GM18861 (cell line): ENCODE measurements at regions not wholly inside any gene's neighbourhood (a gene's known extent, or its start where the extent isn't known, plus 50 kb on each side); places are given as distances from the start of the nearest gene placed in this dataset.
"Not testable (repeated sequence)": the region's sequence is repeated elsewhere in the genome, so short reads cannot be mapped to it uniquely, and the experiment has no call there.

Experiments used
- ATAC-seq: cut with Tn5 transposase; IDR thresholded peaks from one replicate; pipeline ENCODE4 v1.9.1; 2021; ENCODE audit not compliant: unreplicated experiment

DNA sequence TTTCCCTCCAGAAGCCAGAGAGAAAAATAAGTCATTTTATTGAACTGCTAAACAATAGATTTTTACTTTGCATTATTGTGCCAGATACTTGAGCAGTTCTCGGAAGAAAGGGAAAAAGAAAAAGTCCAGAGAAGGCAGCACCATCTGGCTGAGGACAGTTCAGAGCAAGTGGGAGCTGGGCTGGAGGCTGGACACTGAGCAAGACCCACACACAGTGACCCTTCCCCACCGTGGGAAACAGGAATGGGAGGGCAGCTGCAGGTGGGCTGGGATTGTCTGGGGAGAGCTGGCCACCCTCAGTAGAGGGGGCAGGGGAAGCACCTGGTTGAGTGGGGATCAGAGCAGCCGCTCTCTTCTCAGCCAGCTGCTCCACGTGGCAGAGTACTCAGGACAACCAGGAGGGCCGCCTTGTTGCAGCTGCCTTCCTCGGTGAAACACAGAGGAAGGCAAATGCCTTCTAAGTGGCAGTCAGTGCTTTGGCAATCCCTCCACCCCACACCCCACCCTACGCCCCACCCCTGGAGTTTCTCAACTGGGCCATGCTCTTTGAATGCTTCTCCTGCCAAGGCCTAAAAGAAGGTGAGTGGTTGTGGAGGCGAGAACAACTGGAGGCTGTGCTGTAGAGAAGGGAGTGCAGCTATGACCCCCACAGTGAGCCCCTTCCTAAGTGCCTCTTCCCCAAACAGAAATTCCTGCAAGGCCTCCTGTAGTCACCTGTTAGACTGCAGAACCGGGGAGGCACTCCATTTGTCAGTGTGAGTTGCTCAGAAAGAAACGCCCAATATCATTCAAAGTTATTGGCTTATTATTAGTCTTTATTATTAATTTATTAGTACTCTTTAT lies 179.3 kb downstream of the ZIC5 start:
- no peak for ATAC-seq

DNA sequence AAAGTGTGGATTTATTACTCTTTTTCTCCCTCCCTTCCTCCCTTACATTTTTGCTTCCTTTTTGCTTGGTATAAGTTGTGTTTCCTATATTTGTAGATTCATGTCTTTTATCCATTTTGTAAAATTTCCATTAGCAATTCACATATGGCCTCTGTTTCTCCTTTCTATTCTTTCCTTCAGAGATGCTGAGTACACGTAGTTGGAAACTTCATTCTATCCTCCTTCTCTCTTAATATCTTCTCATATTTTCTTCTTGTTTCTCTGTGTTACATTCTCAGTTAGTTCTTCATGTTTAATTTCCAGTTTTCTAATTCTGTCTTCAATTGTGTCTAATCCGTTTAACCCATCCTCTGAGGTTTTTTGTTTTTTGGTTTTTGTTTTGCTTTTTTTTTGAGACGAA lies 188.9 kb downstream of the ZIC5 start:
- ATAC-seq, result no peak

DNA sequence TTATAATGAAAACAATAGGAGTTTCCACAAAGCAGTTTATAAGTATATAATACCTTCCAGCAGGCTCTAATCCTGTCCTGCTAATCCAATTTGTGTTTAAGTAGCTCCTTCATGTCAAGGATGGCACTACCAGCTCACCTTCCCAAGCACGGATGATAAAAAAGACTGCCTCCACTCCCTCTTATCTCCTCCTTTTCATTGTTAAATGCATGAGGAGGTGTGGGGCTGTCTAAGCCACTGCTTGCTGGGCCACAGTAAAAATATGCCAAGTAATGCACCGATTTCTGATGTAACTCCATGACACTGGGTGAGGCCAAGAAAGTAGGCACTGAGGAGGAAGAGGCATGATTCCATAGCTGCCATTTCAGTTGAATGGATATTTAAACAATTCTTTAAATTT lies 193.1 kb downstream of the ZIC5 start:
- ATAC-seq, result no peak

DNA sequence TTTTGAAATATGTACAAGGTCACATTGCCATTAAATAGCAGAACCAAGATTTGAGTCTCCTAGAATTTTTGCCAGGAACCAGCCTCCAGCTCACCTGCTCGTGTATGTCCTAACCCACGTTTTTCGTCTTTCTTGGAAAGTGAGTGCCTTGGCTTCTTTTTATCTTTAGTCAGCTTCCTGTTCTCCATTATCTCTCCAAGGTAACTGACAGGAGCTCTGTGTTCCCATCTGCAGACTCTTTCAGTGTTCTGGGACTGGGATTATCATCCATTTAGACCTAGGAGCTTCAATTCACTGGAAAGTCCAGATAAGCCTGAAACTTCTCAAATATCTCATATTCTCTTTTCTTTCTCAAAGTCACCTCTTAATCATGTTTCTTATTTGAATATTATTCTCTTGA lies 193.7 kb downstream of the ZIC5 start:
- no peak for ATAC-seq

DNA sequence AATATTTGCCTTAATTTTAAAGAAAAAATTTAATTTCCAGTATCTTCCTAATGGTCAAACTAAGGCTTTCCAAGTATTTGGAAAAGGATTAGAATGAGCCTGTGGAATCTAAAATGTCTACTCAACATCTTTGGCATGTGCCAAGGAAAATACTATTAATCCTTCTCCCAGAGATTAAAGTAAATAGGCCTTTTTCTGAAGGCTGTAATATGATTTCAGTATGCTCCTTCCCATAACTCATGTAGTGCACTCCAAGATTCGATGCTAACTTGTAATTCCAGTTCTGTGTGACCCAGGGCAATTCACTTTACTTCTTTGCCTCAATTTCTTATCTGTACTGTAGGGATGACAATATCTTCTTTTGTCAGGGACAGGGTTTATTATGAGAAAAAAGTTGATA lies 196.9 kb downstream of the ZIC5 start:
- no peak for ATAC-seq

DNA sequence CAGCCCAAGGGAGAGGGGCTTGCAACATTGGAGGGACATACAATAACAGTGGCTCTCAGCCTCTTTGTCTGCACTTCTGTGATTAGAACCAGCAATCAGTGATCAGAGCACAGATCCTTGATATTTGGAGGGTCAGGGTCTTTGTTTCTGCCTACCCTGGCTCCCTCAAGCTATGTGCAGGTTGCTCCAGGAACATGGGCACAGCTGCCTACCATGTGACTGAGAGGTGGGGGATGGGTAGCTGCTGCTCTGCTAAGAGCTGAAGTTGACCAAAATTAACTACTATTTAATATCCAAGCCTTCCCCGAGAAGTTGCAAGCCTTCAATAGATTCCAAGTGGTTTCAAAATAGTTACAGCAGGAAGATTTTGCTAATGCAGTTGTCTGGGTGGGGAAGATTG lies 202.6 kb downstream of the ZIC5 start:
- no peak for ATAC-seq

DNA sequence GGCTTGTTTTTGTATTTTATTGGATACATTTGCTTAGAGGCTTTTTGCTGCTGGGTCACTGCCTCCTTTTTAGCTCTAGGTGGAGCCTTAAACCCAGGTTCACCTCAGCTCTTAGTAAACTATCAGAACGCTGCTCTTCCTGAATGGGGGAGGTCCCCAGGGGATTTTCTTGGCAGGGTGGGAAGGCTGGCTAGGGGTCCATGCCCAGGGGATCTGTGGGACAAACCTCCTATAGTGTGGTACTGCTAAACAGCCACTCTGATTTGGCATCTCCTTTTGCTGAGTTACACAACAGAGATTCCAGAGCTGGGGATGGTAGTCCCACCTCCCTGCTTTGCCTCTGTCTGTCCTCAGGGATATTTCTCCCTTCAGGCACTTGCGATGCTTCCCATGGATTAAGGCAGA lies 204.9 kb downstream of the ZIC5 start:
- no peak for ATAC-seq

DNA sequence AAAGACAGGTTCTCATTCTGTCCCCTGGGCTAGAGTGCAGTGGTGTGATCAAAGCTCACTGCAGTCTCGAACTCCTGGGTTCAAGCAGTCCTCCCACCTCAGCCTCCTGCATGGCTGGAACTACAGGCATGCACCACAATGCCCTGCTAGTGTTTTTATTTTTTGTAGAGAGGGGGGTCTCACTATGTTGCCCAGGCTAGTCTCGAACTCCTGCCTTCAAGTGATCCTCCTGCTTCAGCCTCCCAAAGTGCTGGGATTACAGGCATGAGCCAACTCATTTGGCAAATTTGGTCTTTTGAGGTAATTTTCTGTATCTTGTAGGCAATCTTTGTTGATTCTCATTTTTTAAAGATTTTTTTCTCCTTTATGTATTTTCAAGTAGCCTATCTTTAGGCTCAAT lies 205.7 kb downstream of the ZIC5 start:
- no peak for ATAC-seq

DNA sequence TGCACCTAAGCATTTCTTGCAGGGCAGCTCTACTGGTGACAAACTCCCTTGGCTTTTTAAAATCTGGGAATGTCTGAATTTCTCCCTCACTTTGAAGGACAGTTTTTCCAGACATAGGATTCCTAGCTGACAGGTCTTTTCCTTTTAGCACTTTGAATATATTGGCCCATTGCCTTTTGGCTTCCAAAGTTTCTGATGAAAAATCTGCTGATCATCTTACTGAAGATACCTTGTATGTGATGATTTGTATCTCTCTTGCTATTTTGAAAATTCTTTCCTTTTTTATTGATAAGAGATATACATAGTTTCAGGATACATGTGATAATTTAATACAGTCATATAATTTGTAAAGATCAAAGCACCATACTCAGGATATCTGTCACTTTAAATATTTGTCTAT lies 211.1 kb downstream of the ZIC5 start:
- no peak for ATAC-seq

DNA sequence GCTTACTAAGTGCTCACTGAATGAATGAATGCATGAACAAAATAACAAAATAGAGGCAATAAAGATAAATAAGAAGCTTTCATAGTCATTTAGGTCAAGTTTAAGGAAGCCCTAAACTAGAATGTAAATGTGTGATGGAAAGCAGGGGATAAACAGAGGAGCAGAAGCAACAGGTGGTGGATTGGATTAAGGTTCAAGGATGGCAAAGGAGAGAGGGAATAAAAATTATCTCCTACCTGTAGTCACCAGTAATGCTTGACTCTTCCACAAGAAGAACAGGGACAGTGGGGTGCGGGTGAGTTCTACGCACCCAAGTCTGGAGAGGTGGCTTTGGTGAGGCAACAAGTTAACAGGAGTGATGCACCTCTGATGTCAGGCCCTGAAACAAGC lies 212.4 kb downstream of the ZIC5 start:
- ATAC-seq, result no peak

DNA sequence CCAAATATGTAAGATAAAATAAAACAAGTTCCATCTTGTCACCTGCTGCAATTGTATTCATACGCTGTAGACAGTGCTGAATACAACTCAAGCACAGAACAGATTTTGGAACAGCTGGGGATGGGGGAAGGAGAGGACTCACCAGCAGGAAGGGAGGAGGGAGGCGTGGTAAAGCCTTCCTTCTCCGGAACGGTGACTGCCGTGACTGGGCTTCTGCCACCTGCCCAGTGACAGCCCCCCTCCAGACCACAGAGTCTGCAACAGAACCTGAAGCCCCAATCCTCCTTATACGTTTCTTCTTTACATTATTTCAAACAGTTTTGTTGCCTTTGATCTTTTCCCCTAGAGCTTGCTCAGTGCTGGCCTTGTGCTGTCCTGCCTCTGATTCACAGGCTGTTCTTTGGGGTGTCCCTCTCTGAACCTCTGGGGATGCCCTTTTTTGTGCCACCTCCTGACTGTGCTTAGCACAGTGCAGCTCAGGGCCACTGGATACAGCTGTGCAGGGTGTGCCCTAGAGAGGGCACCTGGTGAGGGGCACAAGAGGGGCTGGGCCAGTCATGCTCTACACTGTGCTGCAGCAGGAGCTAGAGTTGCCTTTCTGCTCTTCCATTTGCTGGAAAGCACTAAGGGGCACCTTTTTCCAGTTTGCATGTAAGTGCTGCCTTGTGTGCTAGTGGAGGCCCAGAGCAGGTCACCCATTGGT lies 213.0 kb downstream of the ZIC5 start:
- ATAC-seq, result no peak

DNA sequence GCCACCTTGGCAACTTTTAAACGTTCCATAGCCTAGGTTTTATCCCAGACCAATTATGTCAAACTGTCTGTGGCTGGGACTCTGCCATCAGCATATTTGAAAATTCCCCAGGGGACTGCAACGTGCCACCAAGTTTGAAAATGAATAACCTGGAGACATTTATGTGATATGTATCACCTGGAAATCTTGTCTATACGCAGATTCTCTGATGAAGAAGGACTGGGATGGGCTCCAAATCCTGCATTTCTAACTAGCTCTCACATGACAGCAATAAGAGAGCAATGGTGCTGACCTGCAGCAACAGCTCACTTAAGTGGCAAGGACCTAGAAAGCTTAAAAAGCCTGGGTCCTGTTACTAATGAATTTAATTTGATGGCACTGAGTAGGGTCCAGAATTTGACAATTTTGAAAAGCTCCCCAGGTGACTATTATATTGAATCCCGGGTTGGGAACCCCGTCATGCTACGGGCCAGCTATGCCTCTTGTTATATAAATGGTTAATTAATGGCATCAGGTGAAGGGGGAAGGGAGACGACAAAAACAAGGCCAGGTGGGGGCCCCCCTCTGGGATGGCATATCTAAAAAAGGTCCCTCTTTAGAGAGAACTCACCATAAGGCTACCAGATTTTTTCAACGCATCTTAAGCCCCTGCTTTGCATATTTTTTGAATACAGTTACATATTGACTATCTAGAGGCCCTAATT lies 213.7 kb downstream of the ZIC5 start:
- no peak for ATAC-seq

DNA sequence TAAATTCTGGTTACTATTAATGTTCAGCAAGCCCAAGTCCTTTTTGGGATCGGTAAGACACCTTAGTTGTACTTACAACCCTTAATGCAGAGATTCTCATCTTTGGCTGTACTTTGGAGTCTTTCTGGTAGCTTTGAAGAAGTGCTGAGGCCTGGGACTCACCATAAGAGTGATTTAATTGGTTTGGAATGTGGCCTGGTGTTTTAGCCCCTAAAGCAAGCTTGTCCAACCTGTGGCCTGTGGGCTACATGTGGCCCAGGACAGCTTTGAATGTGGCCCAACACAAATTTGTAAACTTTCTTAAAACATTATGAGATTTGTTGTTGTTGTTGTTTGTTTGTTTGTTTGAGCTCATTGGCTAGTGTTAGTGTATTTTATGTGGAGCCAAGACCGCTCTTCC lies 215.3 kb downstream of the ZIC5 start:
- no peak for ATAC-seq

DNA sequence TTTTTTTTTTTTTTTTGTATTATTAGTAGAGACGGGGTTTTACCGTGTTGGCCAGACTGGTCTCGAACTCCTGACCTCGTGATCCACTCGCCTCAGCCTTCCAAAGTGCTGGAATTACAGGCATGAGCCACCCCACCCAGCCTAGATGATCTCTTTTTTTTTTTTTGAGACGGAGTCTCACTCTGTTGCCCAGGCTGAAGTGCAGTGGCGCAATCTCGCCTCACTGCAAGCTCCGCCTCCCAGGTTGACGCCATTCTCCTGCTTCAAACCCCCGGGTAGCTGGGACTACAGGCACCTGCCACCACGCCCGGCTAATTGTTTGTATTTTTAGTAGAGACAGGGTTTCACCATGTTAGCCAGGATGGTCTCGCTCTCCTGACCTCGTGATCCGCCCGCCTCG lies 216.8 kb downstream of the ZIC5 start:
- ATAC-seq, result not testable (repeated sequence)

DNA sequence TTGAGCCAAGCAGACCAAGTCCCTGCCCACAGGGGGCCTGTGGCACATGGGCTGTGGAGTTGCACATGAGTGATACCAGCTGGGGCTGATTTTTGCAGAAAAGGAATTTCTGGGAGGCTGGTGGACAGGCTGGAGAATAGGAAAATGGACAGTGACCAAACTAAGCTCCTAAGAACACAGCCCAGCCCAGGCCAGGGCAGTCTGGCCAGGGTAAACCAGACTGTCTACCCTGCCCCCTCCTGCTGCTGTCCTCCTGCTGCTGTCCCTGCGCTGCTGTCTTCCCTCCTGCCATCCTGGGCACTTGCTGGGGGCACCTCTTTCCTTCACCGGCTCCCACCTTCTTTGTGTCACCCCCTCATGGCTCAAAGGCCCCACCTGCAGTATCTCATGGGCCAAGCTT lies 219.2 kb downstream of the ZIC5 start:
- no peak for ATAC-seq

DNA sequence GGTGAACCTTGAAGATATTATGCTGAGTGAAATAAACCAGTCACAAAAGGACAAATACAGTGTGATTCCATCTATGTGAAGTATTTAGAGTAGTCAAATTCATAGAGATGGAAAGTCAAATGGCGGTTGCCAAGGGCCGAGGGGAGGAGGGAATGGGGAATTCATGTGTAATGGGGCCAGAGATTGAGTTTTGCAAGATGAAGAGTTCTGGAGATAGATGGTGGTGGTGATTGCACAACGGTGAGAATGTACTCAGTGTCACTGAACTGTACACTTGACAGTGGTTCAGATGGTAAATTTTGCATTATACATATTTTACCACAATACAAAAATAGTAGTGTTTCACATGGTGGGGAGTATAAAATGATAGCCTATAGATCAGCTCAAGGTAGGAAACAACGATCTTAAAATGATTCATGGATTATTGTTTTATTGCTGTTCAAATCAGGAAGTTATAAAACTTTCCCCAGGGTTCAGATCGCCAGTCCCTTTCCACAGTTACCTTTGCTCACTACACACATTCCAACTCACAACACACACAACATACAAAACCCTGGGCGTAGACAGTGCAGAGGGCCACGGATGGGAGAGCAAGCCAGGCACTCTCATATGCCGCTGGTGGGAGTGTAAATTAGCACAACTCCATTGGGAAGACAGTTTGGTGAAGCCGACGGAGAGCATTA lies 219.9 kb downstream of the ZIC5 start:
- ATAC-seq, result no peak

DNA sequence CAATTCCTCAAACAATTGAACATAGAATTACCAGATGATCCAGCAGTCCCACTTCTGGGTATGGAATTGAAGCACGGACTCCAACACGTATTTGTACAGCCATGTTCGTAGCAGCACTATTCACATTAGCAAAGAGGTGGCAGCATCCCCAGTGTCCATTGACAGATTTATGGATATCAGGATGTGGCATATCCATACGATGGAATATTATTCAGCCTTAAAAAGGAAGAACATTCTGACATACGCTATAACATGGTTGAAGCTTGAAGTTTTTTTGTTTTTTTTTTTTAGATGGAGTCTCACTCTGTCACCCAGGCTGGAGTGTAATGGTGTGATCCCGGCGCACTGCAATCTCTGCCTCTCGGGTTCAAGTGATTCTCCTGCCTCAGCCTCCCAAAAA lies 220.6 kb downstream of the ZIC5 start:
- ATAC-seq, result no peak

DNA sequence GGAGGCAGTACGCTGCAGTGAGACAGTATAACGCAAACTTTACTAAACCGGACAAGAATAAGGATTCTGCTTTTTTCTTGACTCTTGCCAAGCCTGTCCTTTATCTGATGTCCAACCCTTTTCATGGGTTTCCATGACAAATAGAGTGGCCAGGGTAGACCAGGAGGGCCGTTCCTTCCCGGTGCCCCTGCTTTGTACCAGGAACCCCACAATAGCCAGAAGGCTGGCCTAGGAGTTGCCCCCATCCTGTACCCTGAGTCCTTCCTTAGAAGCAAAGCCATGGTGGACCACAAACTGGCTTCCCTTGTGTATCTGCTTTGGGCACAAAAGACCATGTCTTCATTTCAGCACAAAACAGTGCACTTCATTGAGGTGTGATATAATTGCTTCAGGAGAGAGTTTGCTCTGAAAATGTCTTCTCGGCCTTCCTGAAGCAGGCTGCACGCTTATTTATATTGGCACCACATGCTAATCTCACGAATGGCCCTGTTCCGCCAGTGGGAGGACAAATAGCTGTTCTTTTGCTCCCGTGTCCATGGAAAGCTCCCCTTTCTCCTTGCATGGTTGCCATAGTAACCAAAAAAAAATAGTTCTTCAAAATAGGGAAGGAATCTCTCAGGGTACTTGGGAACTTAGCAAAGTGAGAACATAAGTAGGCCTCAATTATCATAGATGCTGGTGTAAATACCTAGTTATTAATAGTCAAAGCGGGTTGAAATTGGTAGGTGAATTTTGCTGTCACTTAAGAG lies 222.1 kb downstream of the ZIC5 start:
- ATAC-seq, result no peak

DNA sequence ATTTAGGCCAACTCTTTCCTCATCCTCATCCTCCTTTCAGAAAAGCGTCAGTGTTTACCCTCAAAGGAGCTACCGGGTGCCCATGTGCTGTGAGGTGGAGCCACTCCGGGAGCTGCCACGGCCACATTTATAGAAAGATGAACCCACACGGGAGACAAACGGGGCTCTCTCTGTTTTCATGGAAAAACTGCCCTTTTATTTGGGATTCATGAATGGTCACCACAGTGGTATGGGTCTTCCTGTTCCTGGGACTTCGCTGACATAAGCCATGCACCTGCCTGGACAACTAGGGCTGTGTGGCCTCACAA lies 224.2 kb downstream of the ZIC5 start:
- ATAC-seq, result no peak

DNA sequence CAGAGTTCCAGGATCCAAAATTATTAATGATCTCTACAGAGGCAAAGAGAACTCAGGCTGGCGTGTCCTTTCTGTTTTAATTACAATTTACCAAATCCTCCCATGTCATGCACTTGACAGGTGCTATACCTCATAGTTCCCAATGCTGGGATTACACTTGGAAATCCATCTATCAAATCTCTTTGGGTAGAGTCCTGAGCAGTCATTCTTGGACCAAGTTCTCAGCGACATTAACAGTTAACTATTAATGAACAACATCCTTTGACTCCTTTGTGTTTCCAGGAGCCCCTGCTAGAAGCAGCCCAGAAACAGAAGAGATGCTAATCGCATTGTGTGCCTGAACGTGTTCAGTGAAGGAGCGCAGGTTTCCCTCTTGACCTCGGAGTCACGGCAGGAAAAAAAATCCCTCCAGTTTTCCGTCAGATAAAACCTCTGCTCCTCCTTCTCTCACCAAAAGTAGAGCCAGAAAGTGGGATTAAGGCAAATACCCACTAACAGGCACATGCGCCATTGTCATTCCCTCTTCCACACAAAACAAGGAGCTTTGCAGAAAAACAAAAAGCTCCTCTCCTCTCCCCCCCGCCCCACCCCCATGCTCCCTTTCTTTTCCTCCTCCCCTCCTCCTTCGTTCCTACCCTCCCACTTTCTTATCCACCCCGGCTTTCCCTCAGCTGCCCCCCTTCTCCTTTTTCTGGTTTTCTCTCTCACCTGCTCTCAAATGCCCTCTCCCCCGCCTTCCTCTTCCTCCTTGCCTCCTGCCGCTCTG lies 224.7 kb downstream of the ZIC5 start:
- ATAC-seq, result no peak
